AG09319 (cell line): ENCODE measurements at regions not wholly inside any gene's neighbourhood (a gene's known extent, or its start where the extent isn't known, plus 50 kb on each side); places are given as distances from the start of the nearest gene placed in this dataset.

Experiments used
- DNase-seq: peaks from one replicate; pipeline ENCODE4 v3.0.0-alpha.2; 2010; ENCODE audit warnings: low read depth; ENCODE audit errors: extremely low read depth
- CTCF ChIP-seq: IDR thresholded peaks from 2 replicates; pipeline ENCODE4 v1.5.1; 2011; ENCODE audit warnings: low read depth, mild to moderate bottlenecking, inconsistent platforms, low read length, moderate library complexity

- DNase-seq = no peak
- TF ChIP-seq CTCF = no peak
Observed at GRCh38 chr14:71645656-71646055, 286.6 kb upstream of the RGS6 start.

- no peak for TF ChIP-seq CTCF
- no peak for DNase-seq
Observed at GRCh38 chr14:71646518-71646917, 285.7 kb upstream of the RGS6 start.

- no peak for TF ChIP-seq CTCF
- no peak for DNase-seq
Observed at GRCh38 chr14:71647086-71647784, 285.0 kb upstream of the RGS6 start.

- no peak for TF ChIP-seq CTCF
- no peak for DNase-seq
Observed at GRCh38 chr14:71648725-71649124, 283.5 kb upstream of the RGS6 start.

- no peak for DNase-seq
Observed at GRCh38 chr14:71650187-71650755, 282.0 kb upstream of the RGS6 start.

GRCh38 chr14:71651228-71651627 lies 281.0 kb upstream of the RGS6 start:
- DNase-seq = peak; percentile 78

More at GRCh38 chr14:71650187-71650755, 282.0 kb upstream of the RGS6 start:
- TF ChIP-seq CTCF = no peak

More at GRCh38 chr14:71651228-71651627, 281.0 kb upstream of the RGS6 start:
- no peak for TF ChIP-seq CTCF
